ENCODE measurements at regions not wholly inside any gene's neighbourhood (a gene's known extent, or its start where the extent isn't known, plus 50 kb on each side); places are given as distances from the start of the nearest gene placed in this dataset.
"Not testable (repeated sequence)": the region's sequence is repeated elsewhere in the genome, so short reads cannot be mapped to it uniquely, and the experiment has no call there.

- no peak for DNase-seq
Measured at GRCh38 chr3:191648787-191649186, 187.8 kb downstream of the PYDC2 start.

GRCh38 chr3:191649626-191650025, 188.7 kb downstream of the PYDC2 start:
- DNase-seq = no peak

- DNase-seq = not testable (repeated sequence)
Measured at GRCh38 chr3:191658781-191659419, 197.9 kb downstream of the PYDC2 start.

GRCh38 chr3:191662150-191662549, 201.2 kb downstream of the PYDC2 start:
- not testable (repeated sequence) for DNase-seq

GRCh38 chr3:191680989-191681597, 220.1 kb downstream of the PYDC2 start:
- DNase-seq = no peak

GRCh38 chr3:191682961-191683360, 222.0 kb downstream of the PYDC2 start:
- no peak for DNase-seq

- DNase-seq = no peak
Measured at GRCh38 chr3:191686626-191687025, 225.7 kb downstream of the PYDC2 start.

GRCh38 chr3:191688756-191689433, 227.9 kb downstream of the PYDC2 start:
- DNase-seq = no peak

GRCh38 chr3:191691184-191691583, 230.2 kb downstream of the PYDC2 start:
- not testable (repeated sequence) for DNase-seq

GRCh38 chr3:191695131-191695814, 234.3 kb downstream of the PYDC2 start:
- no peak for DNase-seq

- no peak for DNase-seq
Measured at GRCh38 chr3:191695815-191696153, 234.8 kb downstream of the PYDC2 start.

GRCh38 chr3:191696348-191696747, 235.4 kb downstream of the PYDC2 start:
- no peak for DNase-seq

- no peak for DNase-seq
Measured at GRCh38 chr3:191699546-191699945, 238.6 kb downstream of the PYDC2 start.

GRCh38 chr3:191702121-191702520, 241.2 kb downstream of the PYDC2 start:
- no peak for DNase-seq

GRCh38 chr3:191707817-191708216, 246.9 kb downstream of the PYDC2 start:
- DNase-seq = no peak

GRCh38 chr3:191715585-191715984, 254.6 kb downstream of the PYDC2 start:
- no peak for DNase-seq

GRCh38 chr3:191721390-191721861, 260.5 kb downstream of the PYDC2 start:
- no peak for DNase-seq

- no peak for DNase-seq
Measured at GRCh38 chr3:191721990-191722389, 261.0 kb downstream of the PYDC2 start.

- DNase-seq = no peak
Measured at GRCh38 chr3:191727338-191727737, 266.4 kb downstream of the PYDC2 start.

GRCh38 chr3:191728186-191728585, 267.2 kb downstream of the PYDC2 start:
- no peak for DNase-seq

GRCh38 chr3:191737742-191738141, 276.8 kb downstream of the PYDC2 start:
- DNase-seq = no peak

GRCh38 chr3:191740712-191741111, 279.7 kb downstream of the PYDC2 start:
- DNase-seq = no peak

GRCh38 chr3:191741847-191742350, 280.9 kb downstream of the PYDC2 start:
- not testable (repeated sequence) for DNase-seq

All from suppressor macrophage treated with lipopolysaccharide for 1 hour (primary cell).